ENCODE measurements at regions not wholly inside any gene's neighbourhood (a gene's known extent, or its start where the extent isn't known, plus 50 kb on each side); places are given as distances from the start of the nearest gene placed in this dataset.
"Not testable (repeated sequence)": the region's sequence is repeated elsewhere in the genome, so short reads cannot be mapped to it uniquely, and the experiment has no call there.

DNA sequence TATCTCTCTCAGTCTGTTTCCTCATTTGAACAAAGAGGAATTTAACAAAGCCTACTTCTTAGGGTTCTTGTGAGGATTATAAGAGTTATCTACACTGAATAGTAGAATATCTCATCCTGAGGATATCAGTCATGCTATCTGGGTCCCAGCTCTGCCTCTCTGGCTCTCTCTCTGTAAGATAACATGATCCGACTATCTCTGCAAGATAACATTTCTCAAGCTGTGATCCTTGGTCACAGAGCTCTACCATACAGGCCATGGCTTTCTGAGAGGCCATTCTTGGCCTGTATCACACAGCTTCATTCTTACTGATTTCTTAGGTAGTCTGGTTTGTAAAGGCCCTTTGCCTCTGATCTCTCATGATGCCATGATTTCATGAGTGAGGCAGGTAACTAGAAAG is 71.0 kb upstream of the TRABD2B start:
- no peak for TF ChIP-seq CTCF (IDR thresholded peaks at IDR 0.05; ENCODE audit: insufficient read depth, low read depth, low read length)
- CTCF ChIA-PET, result interaction anchor here (1.2 kb wide), 1 partner anchor 10 kb away, joined by 3 read pairs; no protein-coding TSS in a partner anchor
- no peaks in the 10 kb centered on the region for H3K36me3 ChIP-seq (ENCODE audit: control insufficient read depth, insufficient read depth, low read length)
- POLR2A ChIA-PET, result no interaction called here
- no peak for DNase-seq (ENCODE audit: low read depth)
- no peak overlapping the region for H3K4me3 ChIP-seq (ENCODE audit: low read depth, low read length)
- no peaks in the 10 kb centered on the region for H3K27me3 ChIP-seq (ENCODE audit: control insufficient read depth, insufficient read depth, low read length)

GRCh38 chr1:48066936-48067335 is 69.8 kb upstream of the TRABD2B start:
- CTCF ChIA-PET, result interaction anchor here (1.0 to 1.9 kb wide), 4 partner anchors 9 to 69 kb away, joined by 3 to 8 read pairs (median 4); partner anchors contain the start of gene TRABD2B
- Histone ChIP-seq H3K4me3 (ENCODE audit: low read depth, low read length) (no peak overlapping the region), H3K27me3 (ENCODE audit: control insufficient read depth, insufficient read depth, low read length) (no peaks in the 10 kb centered on the region), H3K36me3 (ENCODE audit: control insufficient read depth, insufficient read depth, low read length) (no peaks in the 10 kb centered on the region)
- POLR2A ChIA-PET, result no interaction called here
- DNase-seq (ENCODE audit: low read depth), result no peak
- TF ChIP-seq CTCF (IDR thresholded peaks at IDR 0.05; ENCODE audit: insufficient read depth, low read depth, low read length), result no peak

DNA sequence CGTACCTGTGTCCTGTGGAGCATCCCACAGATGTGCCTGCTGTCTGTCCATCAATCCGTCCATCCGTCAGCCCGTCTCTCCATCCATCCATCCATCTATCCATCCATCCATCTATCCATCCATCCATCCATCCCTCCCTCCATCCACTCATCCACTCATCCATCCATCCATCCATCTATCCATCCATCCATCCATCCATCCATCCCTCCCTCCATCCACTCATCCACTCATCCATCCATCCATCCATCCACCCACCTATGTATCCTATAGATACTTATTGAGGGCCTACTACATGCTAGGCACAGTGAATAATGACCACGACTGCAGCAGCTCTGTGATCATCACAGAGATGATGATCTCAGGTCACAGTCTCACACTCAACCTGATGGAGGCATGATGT is 67.5 kb upstream of the TRABD2B start:
- POLR2A ChIA-PET; H3K4me3 ChIP-seq (ENCODE audit: low read depth, low read length); H3K36me3 ChIP-seq (ENCODE audit: control insufficient read depth, insufficient read depth, low read length); H3K27me3 ChIP-seq (ENCODE audit: control insufficient read depth, insufficient read depth, low read length); DNase-seq (ENCODE audit: low read depth): not testable (repeated sequence)
- CTCF ChIA-PET, result interaction anchor here (0.6 to 1.0 kb wide), 2 partner anchors 9 to 67 kb away, joined by 3 read pairs; partner anchors contain the start of gene TRABD2B

DNA sequence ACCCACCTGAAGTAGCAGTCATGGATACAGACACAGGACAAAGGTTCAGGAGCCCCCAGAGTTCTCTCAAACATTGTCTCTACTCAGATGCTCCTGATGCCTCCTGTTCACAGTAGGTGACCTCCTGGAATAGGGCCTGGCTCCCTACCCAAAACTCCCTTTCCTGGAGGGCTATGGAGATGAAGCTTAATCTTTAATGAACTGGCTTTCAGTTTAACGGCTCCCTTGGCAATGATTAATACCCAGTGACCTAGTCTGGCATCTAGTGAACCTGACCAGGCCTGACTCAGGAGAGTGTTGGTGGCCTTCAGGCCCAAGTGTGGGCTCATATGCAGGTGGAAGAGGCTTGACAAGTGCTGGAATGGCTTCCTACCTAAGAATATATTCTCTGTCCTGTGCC is 65.2 kb upstream of the TRABD2B start:
- ChIA-PET CTCF (interaction anchor here (0.7 to 3.9 kb wide), 10 partner anchors 8 to 325 kb away, joined by 3 to 36 read pairs (median 4); partner anchors contain the start of gene TRABD2B), POLR2A (no interaction called here)
- TF ChIP-seq CTCF (IDR thresholded peaks at IDR 0.05; ENCODE audit: insufficient read depth, low read depth, low read length), result no peak
- Histone ChIP-seq H3K36me3 (ENCODE audit: control insufficient read depth, insufficient read depth, low read length) (no peaks in the 10 kb centered on the region), H3K4me3 (ENCODE audit: low read depth, low read length) (no peak overlapping the region), H3K27me3 (ENCODE audit: control insufficient read depth, insufficient read depth, low read length) (no peaks in the 10 kb centered on the region)
- DNase-seq (ENCODE audit: low read depth), result no peak

- POLR2A ChIA-PET, result no interaction called here
- Histone ChIP-seq H3K36me3 (ENCODE audit: control insufficient read depth, insufficient read depth, low read length) (no peaks in the 10 kb centered on the region), H3K4me3 (ENCODE audit: low read depth, low read length) (no peak overlapping the region), H3K27me3 (ENCODE audit: control insufficient read depth, insufficient read depth, low read length) (no peaks in the 10 kb centered on the region)
- CTCF ChIA-PET, result interaction anchor here (0.5 to 3.9 kb wide), 17 partner anchors 7 to 460 kb away, joined by 3 to 36 read pairs (median 3); partner anchors contain the start of gene TRABD2B
- DNase-seq (ENCODE audit: low read depth), result no peak
- TF ChIP-seq CTCF (IDR thresholded peaks at IDR 0.05; ENCODE audit: insufficient read depth, low read depth, low read length), result peak; percentile 65
These were observed 64.3 kb upstream of the TRABD2B start for GRCh38 chr1:48061162-48062136.
